HUES6 (cell line): ENCODE measurements at regions not wholly inside any gene's neighbourhood (a gene's known extent, or its start where the extent isn't known, plus 50 kb on each side); places are given as distances from the start of the nearest gene placed in this dataset.

ENCODE experiments used
- H3K27ac ChIP-seq: 2 replicates; pipeline ENCODE4 v1.7.0; 2013; ENCODE audit warnings: low read depth, mild to moderate bottlenecking, low read length, inconsistent platforms
- H3K27me3 ChIP-seq: 2 replicates; pipeline ENCODE4 v1.6.1; 2013; ENCODE audit warnings: low read length; ENCODE audit not compliant: control insufficient read depth, insufficient read depth
- H3K36me3 ChIP-seq: 2 replicates; pipeline ENCODE4 v1.6.1; 2013; ENCODE audit warnings: low read length; ENCODE audit not compliant: control insufficient read depth, insufficient read depth
- H3K4me1 ChIP-seq: 2 replicates; pipeline ENCODE4 v1.6.1; 2013; ENCODE audit warnings: low read length; ENCODE audit not compliant: control insufficient read depth, insufficient read depth
- H3K4me3 ChIP-seq: 2 replicates; pipeline ENCODE4 v1.5.1; 2013; ENCODE audit warnings: low read depth, low read length
- H3K9ac ChIP-seq: one replicate; pipeline ENCODE4 v1.6.1; 2013; ENCODE audit warnings: mild to moderate bottlenecking, low read length
- H3K9me3 ChIP-seq: 2 replicates; pipeline ENCODE4 v1.6.1; 2013; ENCODE audit warnings: low read depth, low read length; ENCODE audit not compliant: control insufficient read depth, insufficient read depth

DNA sequence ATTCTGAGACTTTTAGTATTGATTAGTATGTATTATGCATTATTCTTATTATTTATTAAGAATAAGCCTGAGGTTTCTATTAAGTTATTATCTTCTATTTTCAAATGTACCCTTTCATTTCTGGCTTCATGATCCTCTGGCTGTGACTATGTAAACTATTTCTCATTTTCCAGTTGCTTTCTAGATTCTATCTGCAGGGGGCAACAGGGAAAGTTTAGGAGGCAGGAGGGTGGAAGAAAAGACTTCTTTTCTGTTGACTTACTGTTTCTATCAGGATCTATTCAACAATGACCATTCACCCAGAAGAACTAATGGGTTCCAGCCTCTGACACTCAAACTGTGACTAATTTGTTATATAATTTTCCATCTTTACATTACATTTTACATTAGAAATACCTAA is 653.4 kb upstream of the FSHR start:
- no peak overlapping the region for H3K4me3 ChIP-seq
- H3K4me1 ChIP-seq, result no peaks in the 10 kb centered on the region; the same call in 1 of the 2 replicates
- H3K27ac ChIP-seq, result no peak overlapping the region
- H3K27me3 ChIP-seq, result no peaks in the 10 kb centered on the region
- no peaks in the 10 kb centered on the region for H3K36me3 ChIP-seq
- no peak overlapping the region for H3K9ac ChIP-seq
- H3K9me3 ChIP-seq, result 0 out of 2 replicates have a peak, but pooled peaks cover 3% of the 10 kb centered on the region

DNA sequence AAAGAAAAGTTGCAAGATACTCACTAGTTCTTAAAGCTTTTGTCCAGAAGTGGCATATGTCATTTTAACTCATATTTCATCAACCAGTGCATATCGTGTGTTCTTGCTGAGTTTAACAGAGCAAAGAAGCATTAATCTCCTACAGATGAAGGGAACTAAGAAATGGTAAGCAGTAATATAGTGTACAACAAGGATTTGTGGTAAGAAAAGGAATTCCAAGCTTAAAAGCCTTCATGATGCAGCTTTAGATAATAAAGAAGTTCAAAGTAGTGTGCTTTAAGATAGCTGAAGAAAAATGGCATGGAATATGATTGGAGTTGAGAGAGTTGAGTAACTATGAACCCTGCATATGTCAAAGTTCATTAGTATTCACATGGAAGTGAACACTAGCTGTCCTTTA is 649.8 kb upstream of the FSHR start:
- H3K9ac ChIP-seq, result no peak overlapping the region
- H3K4me1 ChIP-seq, result no peaks in the 10 kb centered on the region
- peaks cover 15% of the 10 kb centered on the region; the same call in 1 of the 2 replicates for H3K9me3 ChIP-seq
- H3K36me3 ChIP-seq, result no peaks in the 10 kb centered on the region
- H3K27me3 ChIP-seq, result no peaks in the 10 kb centered on the region
- no peak overlapping the region for H3K4me3 ChIP-seq
- H3K27ac ChIP-seq, result no peak overlapping the region

GRCh38 chr2:49801898-49802450 is 647.7 kb upstream of the FSHR start:
- H3K4me3 ChIP-seq, result no peak overlapping the region
- no peaks in the 10 kb centered on the region for H3K27me3 ChIP-seq
- H3K9ac ChIP-seq, result no peak overlapping the region
- H3K36me3 ChIP-seq, result no peaks in the 10 kb centered on the region
- H3K27ac ChIP-seq, result no peak overlapping the region
- H3K4me1 ChIP-seq, result no peaks in the 10 kb centered on the region
- peaks cover 15% of the 10 kb centered on the region; the same call in 1 of the 2 replicates for H3K9me3 ChIP-seq

DNA sequence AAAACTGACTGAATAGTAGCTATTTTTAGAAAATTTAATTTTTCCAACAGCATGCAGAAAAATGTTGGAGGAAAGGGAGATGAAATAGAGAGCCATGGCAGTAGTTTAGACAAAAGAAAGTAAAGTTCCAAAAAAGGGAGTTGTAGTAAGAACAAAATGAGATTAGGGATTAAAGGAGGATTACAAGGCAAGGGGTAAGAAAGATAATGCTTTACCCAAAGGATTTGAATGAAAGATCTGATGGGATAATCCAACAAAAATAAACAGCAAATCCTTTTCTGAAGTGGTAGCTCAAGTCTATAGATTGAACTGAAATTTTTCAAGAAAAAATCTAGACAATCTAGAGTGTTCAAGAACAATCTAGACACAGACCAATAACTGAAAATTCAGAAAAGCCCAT is 644.3 kb upstream of the FSHR start:
- Histone ChIP-seq H3K36me3 (no peaks in the 10 kb centered on the region), H3K27ac (no peak overlapping the region), H3K4me1 (no peaks in the 10 kb centered on the region), H3K9ac (no peak overlapping the region), H3K4me3 (no peak overlapping the region), H3K9me3 (peaks cover 15% of the 10 kb centered on the region; the same call in 1 of the 2 replicates), H3K27me3 (no peaks in the 10 kb centered on the region)

DNA sequence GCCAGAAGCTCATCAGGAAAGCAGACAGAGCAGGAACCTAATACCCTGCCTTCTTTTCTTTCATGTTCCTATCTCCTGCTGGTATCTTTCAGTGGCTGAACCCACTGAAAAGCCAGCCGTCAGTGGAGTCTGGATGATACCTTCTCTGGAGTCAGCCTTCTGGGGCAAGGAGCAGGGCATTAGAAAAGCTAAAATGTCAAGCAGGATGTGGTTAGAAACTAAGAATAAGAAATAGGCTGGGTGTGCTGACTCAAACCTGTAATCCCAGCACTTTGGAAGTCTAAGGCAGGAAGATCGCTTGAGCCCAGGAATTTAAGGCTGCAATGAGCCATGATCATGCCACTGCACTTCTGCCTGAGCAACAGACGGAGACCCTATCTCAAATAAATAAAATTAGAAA is 642.0 kb upstream of the FSHR start:
- Histone ChIP-seq H3K4me1 (no peaks in the 10 kb centered on the region), H3K9me3 (no peaks in the 10 kb centered on the region), H3K9ac (no peak overlapping the region), H3K27me3 (no peaks in the 10 kb centered on the region), H3K27ac (no peak overlapping the region), H3K36me3 (no peaks in the 10 kb centered on the region), H3K4me3 (no peak overlapping the region)

DNA sequence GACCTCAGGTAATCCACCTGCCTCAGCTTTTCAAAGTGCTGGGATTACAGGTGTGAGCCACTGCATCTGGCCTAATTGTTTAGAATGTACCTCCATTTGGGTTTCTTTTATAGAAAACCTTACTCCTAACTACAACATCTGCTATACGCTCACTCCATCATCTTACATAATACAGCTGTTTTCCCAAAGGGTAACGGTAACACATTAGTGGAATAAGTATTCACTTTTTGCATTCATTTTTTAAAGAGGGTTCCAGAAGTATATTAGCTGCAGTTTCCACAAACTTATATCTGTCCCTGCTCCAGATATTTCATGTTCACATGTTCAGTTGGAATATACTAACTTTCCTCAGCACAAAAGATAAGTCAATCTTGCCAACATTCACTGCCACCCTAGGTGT is 640.1 kb upstream of the FSHR start:
- no peaks in the 10 kb centered on the region for H3K36me3 ChIP-seq
- no peaks in the 10 kb centered on the region for H3K9me3 ChIP-seq
- H3K27me3 ChIP-seq, result no peaks in the 10 kb centered on the region
- no peak overlapping the region for H3K4me3 ChIP-seq
- H3K9ac ChIP-seq, result no peak overlapping the region
- no peak overlapping the region for H3K27ac ChIP-seq
- no peaks in the 10 kb centered on the region for H3K4me1 ChIP-seq

GRCh38 chr2:49788300-49788699 is 634.0 kb upstream of the FSHR start:
- Histone ChIP-seq H3K27me3 (no peaks in the 10 kb centered on the region), H3K9me3 (no peaks in the 10 kb centered on the region), H3K4me1 (no peaks in the 10 kb centered on the region), H3K9ac (no peak overlapping the region), H3K27ac (no peak overlapping the region), H3K36me3 (no peaks in the 10 kb centered on the region), H3K4me3 (no peak overlapping the region)

DNA sequence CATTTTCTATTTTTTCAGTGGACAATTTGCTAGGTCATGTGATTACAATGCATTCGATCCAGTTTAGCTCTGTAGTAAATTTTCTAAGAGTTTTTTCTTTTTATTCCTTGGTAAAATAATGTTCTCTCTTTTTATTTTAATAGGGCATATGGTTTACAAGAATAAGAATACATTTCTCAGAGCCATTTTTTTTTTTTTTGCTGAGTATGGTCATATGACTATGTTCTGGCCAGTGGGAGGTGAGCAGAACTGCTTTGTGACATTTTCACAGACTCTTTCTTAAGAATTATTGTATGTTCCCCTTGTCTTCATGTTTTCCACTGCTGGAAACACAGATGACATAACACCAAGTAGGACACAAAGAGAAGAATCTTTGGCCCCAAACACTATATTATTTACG is 626.6 kb upstream of the FSHR start:
- H3K4me1 ChIP-seq, result no peaks in the 10 kb centered on the region
- H3K9ac ChIP-seq, result no peak overlapping the region
- no peaks in the 10 kb centered on the region for H3K36me3 ChIP-seq
- no peak overlapping the region for H3K4me3 ChIP-seq
- no peaks in the 10 kb centered on the region for H3K27me3 ChIP-seq
- H3K9me3 ChIP-seq, result no peaks in the 10 kb centered on the region
- H3K27ac ChIP-seq, result no peak overlapping the region

GRCh38 chr2:49772299-49772970 is 618.1 kb upstream of the FSHR start:
- Histone ChIP-seq H3K36me3 (no peaks in the 10 kb centered on the region), H3K4me3 (no peak overlapping the region), H3K9me3 (no peaks in the 10 kb centered on the region), H3K27me3 (no peaks in the 10 kb centered on the region), H3K27ac (no peak overlapping the region), H3K9ac (no peak overlapping the region), H3K4me1 (no peaks in the 10 kb centered on the region)

DNA sequence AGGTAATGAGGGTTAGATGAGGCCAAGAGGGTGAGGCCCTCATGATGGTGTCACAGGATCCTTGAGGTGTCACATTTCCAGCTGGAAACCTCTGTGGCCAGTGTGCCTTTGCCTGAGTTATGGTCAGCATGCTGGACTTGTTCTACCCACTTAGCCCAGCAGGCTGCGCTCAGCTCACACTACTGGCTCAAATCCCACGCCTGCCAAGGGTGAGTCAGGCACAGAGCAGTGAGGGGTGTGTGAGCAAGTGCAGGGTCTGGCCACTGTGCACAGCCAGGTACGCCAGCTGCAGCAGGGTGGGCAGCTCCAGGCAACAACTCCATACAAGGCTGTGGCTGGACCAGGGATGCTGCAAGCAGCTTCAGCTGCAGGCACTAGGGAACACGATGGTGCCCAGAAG is 616.6 kb upstream of the FSHR start:
- Histone ChIP-seq H3K27ac (no peak overlapping the region), H3K9me3 (no peaks in the 10 kb centered on the region), H3K4me3 (no peak overlapping the region), H3K36me3 (no peaks in the 10 kb centered on the region), H3K27me3 (no peaks in the 10 kb centered on the region), H3K9ac (no peak overlapping the region), H3K4me1 (no peaks in the 10 kb centered on the region)

DNA sequence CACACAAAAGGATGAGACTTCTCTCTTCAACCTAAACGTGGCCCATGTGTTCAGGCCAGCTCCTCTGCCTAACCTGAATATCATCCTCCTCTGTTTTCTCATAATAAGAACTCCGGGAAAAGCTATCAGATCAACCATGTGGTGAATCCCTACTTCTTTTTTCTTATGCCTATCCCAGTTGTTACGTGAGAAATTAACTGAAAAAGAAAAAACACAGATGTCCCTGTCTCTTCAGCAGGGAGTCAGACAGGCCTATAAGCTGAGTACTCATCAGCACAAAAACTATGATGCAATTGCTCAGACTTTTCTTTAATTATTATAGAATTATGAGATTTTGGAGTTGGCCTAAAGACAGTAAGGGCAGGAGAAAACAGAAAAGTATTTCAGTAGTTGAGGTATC is 613.0 kb upstream of the FSHR start:
- Histone ChIP-seq H3K4me1 (no peaks in the 10 kb centered on the region), H3K4me3 (no peak overlapping the region), H3K36me3 (no peaks in the 10 kb centered on the region), H3K27me3 (no peaks in the 10 kb centered on the region), H3K9me3 (no peaks in the 10 kb centered on the region), H3K27ac (no peak overlapping the region), H3K9ac (no peak overlapping the region)
